ENCODE measurements at regions not wholly inside any gene's neighbourhood (a gene's known extent, or its start where the extent isn't known, plus 50 kb on each side); places are given as distances from the start of the nearest gene placed in this dataset.
"Not testable (repeated sequence)": the region's sequence is repeated elsewhere in the genome, so short reads cannot be mapped to it uniquely, and the experiment has no call there.

DNA sequence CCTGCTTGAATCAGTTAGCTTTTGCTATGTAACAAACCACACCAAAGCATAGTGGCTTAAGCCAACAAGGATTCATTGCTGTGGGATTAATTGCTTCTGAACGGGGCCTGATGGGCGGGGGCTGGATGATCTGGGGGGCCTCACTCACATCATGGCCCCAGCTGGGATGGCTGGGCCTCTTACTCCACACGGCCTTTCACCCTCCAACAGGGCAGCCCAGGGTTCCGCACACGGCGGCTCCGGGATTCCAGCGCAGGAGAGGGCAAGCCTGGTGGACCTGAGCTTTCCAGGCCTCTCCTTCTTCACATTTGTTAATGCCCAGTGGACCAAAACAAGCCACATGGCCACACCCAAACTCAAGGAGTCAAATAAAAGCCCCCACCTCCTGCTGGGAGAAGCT is 86.3 kb upstream of the PHLPP1 start:
- DNase-seq (ENCODE audit: low read depth) = no peak

GRCh38 chr18:62631173-62631572 is 84.2 kb upstream of the PHLPP1 start:
- no peak for DNase-seq (ENCODE audit: low read depth)

- no peak for DNase-seq (ENCODE audit: low read depth)
These were observed 82.4 kb upstream of the PHLPP1 start for GRCh38 chr18:62632788-62633455.

DNA sequence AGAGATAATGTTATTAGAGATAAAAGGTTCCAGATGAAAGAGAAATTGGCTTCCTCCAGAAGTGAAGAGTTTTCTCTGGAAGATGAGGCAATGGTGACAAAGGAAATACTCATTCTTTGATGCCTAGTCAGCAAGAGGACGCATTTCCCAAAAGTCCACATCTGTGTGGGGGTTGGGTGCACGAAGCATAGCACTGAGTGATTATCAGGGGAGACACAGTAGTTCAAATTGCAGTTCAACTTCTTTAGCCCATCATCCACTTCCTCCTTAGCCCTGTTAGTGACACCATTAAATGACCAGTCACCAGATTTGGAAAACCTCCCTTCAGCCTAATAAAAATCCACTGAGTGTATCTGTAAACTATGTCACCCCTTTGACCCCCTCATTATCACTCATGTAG is 80.9 kb upstream of the PHLPP1 start:
- no peak for DNase-seq (ENCODE audit: low read depth)

DNA sequence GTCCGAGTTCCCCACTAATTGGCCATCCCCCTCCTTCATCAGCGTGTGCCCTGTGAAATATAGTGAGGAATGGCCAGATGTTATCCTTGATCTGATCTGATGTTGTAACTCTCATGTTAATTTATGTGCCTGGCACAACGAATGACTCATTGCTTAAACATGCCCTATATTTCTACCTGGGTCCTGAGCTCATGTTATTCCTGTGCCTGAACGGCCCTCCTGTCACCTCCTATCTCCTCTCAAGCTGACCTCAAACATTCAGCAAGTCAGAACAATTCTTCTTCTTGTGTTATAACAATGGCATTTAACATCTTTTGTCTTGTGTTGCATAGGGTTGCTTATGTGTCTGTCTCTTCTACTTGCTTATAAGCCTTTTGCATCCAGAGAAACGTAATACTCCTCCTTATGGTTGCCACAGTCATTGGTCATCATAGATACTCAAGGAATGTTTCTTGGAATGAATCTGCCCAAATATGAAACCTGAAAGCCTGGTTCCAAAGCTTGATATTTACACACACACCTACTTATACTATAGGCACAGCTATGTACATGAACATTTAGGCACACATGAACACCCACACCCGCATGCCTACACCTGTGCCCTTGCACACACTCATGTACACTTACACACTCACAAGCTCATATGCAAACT is 80.2 kb upstream of the PHLPP1 start:
- no peak for DNase-seq (ENCODE audit: low read depth)

DNA sequence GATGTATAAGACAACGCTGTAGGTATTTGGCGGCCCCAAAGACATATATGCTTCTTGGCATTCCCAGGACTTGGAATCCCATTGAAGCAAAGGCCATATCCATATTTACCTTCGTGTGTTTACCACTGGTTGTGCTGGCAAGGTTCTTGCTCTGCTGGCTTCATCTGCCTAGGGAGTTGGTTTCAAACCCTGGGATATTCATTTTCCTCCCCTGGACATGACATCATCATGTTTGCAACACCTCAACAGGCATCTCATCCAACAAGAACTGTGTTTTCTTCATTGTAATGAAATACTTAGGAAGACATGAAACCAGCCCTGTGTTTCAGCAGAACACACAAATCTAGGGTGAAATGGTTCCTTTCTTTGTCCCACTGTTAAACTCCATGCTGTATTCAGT is 77.9 kb upstream of the PHLPP1 start:
- DNase-seq (ENCODE audit: low read depth) = no peak

GRCh38 chr18:62637807-62638687 is 77.3 kb upstream of the PHLPP1 start:
- DNase-seq (ENCODE audit: low read depth) = peak; percentile 39

- no peak for DNase-seq (ENCODE audit: low read depth)
These were observed 72.2 kb upstream of the PHLPP1 start for GRCh38 chr18:62643181-62643580.

GRCh38 chr18:62644773-62645172 is 70.6 kb upstream of the PHLPP1 start:
- no peak for DNase-seq (ENCODE audit: low read depth)

- no peak for DNase-seq (ENCODE audit: low read depth)
These were observed 68.2 kb upstream of the PHLPP1 start for GRCh38 chr18:62647179-62647578.

GRCh38 chr18:62648045-62648678 is 67.2 kb upstream of the PHLPP1 start:
- no peak for DNase-seq (ENCODE audit: low read depth)

DNA sequence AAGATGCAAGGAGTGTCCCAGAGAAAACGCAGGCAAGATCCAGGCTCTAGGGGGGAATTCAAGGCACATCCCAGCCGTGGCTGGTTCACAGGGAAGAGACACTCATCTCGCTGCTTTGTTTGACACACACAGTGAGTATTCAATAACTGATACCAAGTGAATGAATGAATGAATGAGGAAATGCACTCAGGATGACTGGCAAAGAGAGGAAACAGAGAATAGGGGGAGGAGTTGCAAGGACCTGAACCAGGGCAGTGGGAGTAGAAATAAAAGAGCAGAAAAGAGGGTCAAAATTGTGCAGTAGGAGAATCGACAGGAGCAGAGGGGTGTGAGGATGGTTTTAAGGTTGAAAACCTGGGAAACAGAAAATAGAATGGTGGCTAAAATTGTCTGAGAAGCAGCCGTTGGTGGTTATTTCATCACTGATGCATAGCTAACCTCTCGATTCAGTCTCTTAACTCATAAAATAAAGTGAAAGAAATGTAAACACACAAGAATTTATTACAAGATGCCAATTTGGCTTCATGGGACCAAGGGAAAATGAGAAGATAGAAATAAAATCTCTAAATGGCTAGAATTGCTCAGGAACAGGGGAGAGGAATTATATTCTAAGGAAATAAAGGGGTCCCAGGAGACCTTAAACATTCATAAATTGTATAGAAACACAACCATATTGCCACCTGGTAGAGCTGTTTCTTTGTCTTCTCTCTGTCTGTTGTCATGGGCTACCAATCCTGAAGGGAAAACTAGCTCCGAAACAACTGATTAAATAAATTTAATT is 63.9 kb upstream of the PHLPP1 start:
- no peak for DNase-seq (ENCODE audit: low read depth)

GRCh38 chr18:62652057-62652629 is 63.2 kb upstream of the PHLPP1 start:
- DNase-seq (ENCODE audit: low read depth) = not testable (repeated sequence)

DNA sequence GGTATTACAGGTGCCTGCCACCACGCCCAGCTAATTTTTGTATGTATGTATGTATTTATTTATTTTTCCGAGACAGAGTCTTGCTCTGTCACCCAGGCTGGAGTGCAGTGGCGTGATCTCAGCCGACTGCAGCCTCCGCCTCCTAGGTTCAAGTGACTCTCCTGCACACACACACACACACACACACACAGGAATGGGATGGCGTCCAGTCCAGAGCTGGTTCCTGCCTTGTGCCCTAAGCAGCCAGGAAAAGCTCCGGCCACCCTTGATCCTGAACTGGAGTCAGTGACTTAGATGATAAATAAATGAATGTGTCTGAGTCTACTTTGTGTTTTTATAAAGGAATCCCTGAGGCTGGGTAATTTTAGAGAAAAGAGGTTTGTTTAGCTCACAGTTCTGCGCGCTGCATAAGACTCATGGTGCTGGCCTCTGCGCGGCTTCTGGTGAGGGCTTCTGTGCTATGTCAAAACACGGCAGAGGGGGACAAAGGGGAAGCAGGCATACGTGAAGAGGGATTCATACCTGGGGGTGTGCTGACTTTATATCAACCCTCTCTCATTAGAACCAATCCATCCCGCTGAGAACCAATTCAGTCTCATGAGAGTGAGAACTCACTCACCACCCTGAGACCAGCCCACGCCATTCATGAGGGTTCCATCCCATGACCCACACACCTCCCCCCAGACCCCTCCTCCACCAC is 59.7 kb upstream of the PHLPP1 start:
- DNase-seq (ENCODE audit: low read depth) = no peak

DNA sequence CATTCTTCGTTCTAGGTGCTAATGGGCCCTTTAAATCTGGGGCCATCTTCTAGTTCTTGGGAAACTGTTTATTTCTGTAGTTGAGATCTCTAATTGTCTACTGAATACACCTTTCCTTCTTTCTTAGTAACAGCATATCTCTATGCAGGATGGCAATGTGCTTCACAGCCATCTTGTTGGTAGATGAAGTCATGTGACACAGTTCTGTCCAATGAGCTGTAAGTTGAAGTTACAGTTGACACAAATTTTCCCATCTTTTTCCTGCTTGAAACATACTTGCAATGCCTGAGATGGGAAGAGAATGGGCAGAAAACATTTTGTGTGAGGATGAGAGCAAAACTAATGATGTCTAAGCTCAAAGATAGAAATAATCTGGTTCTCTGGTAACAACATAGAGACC is 57.3 kb upstream of the PHLPP1 start:
- no peak for DNase-seq (ENCODE audit: low read depth)

GRCh38 chr18:62659698-62660097 is 55.6 kb upstream of the PHLPP1 start:
- no peak for DNase-seq (ENCODE audit: low read depth)

- no peak for DNase-seq (ENCODE audit: low read depth)
These were observed 54.6 kb upstream of the PHLPP1 start for GRCh38 chr18:62660691-62661090.

GRCh38 chr18:62663731-62664336 is 51.5 kb upstream of the PHLPP1 start:
- DNase-seq (ENCODE audit: low read depth) = no peak

DNA sequence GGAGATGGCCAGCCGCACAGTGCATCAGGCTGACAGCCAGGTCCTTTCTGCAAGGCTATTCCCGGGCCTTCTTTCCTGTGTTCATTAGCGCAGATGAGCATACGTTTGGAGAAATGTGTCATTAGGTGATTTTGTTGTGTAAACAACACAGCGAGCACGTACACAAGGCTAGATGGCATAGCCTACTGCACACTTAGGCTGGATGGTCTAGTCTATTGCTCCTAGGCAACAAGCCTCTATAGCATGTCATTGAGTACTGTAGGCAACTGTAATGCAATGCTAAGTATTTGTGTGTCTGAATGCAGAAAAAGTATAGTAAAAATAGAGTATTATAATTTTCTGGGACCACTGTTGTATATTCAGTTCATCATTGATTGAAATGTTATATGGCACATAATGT is 50.9 kb upstream of the PHLPP1 start:
- no peak for DNase-seq (ENCODE audit: low read depth)

GRCh38 chr18:62665188-62665587 is 50.2 kb upstream of the PHLPP1 start:
- no peak for DNase-seq (ENCODE audit: low read depth)

All from activated T-cell treated with anti-CD3 and anti-CD28 coated beads for 24 hours (primary cell).